Urinary bladder (tissue), 3 donors: ENCODE measurements at regions not wholly inside any gene's neighbourhood (a gene's known extent, or its start where the extent isn't known, plus 50 kb on each side); places are given as distances from the start of the nearest gene placed in this dataset.

Experiments used
- DNase-seq: peaks from one replicate; pipeline ENCODE4 v3.0.0-alpha.2; 2015; ENCODE audit errors: extremely low spot score
- H3K27ac ChIP-seq: one replicate; pipeline ENCODE4 v1.5.1; 2013; ENCODE audit warnings: low read depth, mild to moderate bottlenecking, moderate library complexity
- H3K36me3 ChIP-seq: one replicate; pipeline ENCODE4 v1.6.1; 2013; ENCODE audit warnings: mild to moderate bottlenecking, moderate library complexity; ENCODE audit not compliant: insufficient read depth
- H3K4me1 ChIP-seq: one replicate; pipeline ENCODE4 v1.6.1; 2013; ENCODE audit warnings: mild to moderate bottlenecking, moderate library complexity; ENCODE audit not compliant: insufficient read depth
- H3K4me3 ChIP-seq: one replicate; pipeline ENCODE4 v1.5.1; 2013; ENCODE audit warnings: low read depth, low read length
- WGBS: extraction: QIAGEN DNeasy Blood & Tissue Kit; methylation state at CpG from one replicate; pipeline ENCODE4 v1.1.7; 2013; 5-methylcytosine and 5-hydroxymethylcytosine counted together
- donor health status: healthy with polysubstance abuse.
- donor health status: healthy.

DNA sequence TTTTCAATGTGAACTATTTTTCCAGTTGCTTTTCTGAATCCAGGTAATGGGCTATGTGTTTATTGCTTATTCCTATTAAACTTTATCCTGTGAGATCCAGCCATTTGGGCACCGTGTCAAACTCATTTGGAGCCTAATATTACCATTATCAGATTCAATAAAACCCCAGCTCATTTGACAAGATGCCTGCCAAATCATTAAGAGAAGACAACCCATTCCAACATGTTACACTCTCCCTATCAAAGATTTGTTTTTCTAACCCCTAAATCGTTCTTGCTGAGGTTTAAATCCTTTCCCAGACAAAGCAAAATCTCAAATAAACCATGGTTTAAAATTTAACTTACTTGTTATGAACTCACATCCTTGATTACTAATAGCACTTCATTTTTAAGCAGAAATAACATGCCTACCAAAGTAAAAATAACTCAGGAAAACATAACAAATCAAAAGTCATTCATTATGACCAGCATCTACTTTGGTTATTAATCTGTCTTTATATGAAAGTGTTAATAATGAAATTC lies 130.0 kb upstream of the TCF21 start:
- Histone ChIP-seq H3K4me3 (no peak overlapping the region), H3K27ac (no peak overlapping the region), H3K36me3 (no peaks in the 10 kb centered on the region), H3K4me1 (no peaks in the 10 kb centered on the region)
- 57% methylated on average over 2 of the region's 2 CpGs for WGBS
- DNase-seq = no peak

DNA sequence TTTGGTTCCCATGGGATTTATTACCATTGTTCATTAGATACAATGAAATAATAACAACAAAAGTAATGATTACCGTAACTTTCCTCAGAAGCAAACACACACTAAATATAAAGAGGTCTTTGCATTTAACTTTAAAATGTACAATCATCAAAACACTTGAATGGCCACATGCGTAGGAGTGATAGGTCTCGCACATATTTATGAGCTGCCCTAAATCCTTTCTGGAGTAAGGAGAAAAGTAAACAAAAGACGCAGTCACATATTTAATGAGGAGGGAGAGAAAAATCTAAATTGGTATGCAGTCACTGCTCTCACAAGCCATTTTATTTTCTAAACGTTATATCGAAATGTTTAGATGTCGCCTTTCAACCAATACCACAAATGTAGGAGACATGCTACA lies 129.4 kb upstream of the TCF21 start:
- Histone ChIP-seq H3K36me3 (no peaks in the 10 kb centered on the region), H3K27ac (no peak overlapping the region), H3K4me3 (no peak overlapping the region), H3K4me1 (no peaks in the 10 kb centered on the region)
- DNase-seq = no peak
- 82% methylated on average over 7 of the region's 7 CpGs for WGBS

DNA sequence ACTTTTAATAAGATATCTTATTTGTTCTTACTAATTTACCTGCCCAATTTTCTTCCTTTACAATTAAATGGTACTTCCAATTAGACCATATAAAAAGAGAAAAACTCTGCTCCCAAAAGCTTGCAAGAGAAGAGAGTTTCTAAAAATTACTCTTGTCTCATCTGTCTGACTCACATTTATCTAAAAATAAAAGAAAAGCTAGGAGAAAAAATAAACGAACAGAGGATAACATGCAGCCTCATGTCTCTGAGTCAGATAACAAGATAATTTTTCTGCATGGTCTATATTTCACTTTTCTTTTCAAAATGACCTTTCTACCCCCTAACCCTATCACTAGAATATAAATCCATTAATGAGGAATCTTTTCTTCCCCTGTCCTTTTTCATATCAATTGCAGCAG lies 127.2 kb upstream of the TCF21 start:
- Histone ChIP-seq H3K27ac (no peak overlapping the region), H3K4me1 (no peaks in the 10 kb centered on the region), H3K36me3 (no peaks in the 10 kb centered on the region), H3K4me3 (no peak overlapping the region)
- 12% methylated on average over 1 of the region's 1 CpG for WGBS
- no peak for DNase-seq

DNA sequence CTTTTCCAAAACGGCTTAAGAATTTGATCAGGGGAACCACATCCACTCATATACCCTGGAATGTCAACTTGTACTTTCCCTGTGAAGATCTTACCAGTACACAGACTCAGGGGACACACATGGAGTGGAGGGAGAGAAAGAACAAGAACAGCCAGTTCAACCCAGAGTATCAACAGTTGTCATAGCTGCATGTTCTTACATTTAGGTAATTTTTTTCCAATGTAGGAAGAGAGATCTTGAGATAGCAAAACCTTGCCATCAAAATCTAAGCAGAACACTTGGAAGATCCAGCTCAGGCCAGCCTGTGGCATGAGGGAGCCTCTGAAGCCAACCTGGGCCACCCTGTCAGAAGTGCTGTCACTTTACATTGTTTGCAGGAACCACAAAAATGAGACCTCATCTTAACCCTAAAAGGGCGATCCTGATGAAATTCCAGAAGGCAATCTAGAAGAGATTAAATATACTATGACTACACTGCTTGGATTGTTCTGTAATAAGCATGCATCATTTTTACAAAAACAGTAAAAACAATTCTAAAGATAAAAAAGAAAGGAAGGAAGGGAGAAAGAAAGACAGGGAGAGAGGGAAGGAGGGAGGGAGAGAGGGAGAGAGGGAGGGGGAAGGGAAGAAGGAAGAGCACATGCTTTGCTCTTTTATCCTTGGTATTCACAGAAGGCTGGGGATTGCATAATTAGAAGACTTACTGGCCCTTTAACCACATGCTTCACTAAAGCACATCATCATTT lies 124.7 kb upstream of the TCF21 start:
- H3K27ac ChIP-seq = no peak overlapping the region
- WGBS = 57% methylated on average over 2 of the region's 2 CpGs
- no peaks in the 10 kb centered on the region for H3K4me1 ChIP-seq
- DNase-seq = no peak
- H3K36me3 ChIP-seq = no peaks in the 10 kb centered on the region
- H3K4me3 ChIP-seq = no peak overlapping the region

DNA sequence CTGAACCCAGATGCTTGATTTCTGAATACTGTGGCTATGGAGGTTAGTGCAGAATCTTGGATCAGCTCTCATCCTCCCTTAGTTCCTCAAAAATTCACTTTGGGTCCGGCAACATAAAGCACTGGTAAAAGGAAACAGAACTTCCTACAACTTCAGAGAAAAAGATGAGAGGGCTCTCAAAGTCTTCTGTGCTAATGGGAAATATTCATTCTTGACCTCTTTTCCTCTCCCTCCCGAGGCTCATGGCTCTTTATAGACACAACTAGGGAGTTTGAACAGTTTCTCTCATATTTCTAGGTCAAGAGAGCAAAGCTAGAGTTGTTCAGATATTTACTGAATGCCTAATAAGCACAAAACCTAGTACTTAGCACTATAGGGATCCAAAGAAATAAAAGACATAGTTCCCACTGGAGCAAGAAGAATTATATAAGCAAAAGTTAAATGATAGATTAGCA lies 124.1 kb upstream of the TCF21 start:
- Histone ChIP-seq H3K27ac (no peak overlapping the region), H3K4me3 (no peak overlapping the region), H3K36me3 (no peaks in the 10 kb centered on the region), H3K4me1 (no peaks in the 10 kb centered on the region)
- no peak for DNase-seq
- 31% methylated on average over 2 of the region's 2 CpGs for WGBS

DNA sequence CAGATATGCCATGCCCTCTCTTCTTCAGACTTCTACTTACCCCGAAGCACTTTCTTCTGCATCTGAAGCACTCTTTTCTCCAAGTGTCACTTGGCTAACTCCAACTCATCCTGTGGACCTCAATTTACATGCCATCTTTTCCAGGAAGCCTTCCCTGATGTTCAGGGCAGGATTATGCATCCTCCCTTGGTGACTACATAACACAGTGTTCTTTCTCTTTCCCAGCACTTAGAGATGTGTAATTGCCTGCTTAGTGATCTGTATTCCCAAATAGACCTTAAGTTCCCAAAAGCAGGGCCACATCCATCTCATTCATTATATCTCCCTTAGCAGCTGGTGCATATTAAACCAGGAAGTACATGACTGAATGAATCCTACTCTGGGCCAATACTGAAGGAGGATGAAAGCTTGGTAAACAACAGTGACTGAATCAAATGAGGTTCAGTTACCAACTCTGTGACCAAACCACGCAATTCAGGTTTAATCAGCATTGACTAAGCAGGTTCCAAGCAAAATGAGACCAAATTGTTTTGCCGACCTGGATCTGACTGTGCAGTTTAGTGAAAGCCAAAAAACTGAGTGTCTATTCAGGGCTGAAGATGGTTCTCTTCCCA lies 121.4 kb upstream of the TCF21 start:
- Histone ChIP-seq H3K36me3 (no peaks in the 10 kb centered on the region), H3K4me3 (no peak overlapping the region), H3K4me1 (no peaks in the 10 kb centered on the region), H3K27ac (no peak overlapping the region)
- 89% methylated on average over 3 of the region's 3 CpGs for WGBS
- no peak for DNase-seq

DNA sequence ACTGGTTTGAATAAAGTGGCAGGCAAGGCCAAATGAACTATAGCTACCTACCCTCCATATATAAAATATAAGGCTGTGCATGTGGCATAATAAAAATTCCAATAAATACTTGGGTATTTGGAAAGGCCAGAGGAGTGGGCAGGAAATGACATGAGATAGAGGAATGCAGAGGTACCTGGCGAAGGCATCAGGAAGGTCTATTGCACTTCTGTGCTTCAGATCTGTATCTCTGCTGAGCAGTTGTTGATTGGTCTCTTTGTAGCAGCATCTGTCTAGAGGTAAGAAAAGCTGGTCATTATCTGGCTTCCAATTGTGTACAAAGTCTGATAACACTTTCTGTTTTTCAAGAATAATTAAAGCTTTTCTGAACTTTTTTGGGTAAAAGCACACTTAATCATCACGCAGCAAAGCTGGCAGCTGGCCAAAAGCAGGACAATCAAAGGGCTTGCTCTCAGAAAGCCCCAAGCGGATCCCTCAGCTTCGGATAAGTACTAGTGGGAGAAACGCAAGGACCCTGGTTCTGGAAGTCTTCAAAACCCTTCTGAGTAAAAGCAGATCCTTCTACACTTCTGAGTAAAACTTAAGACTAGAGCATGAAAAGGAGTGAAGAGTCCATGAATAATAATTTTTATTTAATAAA lies 120.1 kb upstream of the TCF21 start:
- 32% methylated on average over 5 of the region's 5 CpGs for WGBS
- no peaks in the 10 kb centered on the region for H3K36me3 ChIP-seq
- no peak overlapping the region for H3K4me3 ChIP-seq
- H3K4me1 ChIP-seq = no peaks in the 10 kb centered on the region
- peak overlapping the region; percentile 28 for H3K27ac ChIP-seq
- DNase-seq = no peak

DNA sequence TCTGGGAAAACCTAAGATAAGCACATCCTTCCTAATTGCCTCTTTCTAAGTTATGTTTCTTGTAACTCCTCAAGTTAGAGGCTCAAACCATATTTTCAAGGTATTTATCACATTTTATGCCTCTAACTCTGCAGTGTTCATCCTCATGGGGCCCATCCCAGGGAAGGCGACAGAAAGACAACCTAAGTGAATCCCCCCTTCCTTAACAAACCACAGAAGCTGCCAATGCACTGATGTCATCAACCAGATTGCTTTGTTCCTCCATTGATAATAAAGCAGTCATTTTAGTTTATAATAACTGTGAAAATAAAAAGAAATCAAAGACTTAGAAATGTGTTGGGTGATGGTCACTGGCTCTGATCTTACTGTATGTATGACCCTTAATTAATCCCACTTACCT lies 119.5 kb upstream of the TCF21 start:
- Histone ChIP-seq H3K27ac (peak overlapping the region; percentile 18), H3K4me3 (no peak overlapping the region)
- WGBS = 51% methylated on average over 1 of the region's 1 CpG

DNA sequence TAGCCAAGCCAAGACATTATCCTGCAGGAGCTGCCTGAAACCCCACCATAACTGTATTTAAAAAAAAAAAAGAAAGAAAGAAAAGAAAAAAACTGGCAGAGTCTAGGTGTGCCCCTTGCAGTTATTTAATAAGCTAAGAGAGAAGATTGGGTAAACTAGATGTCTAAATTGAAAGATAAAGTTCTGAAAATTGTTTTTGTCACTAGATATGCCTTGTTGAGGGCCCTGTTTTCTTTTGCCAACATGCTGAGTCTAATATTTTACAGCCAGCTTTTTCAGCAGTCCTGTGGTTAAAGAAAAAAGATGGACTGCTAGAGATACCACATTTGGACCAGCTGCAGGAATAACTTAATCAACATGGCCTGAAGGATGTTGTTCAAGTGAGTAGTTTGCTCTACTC lies 116.3 kb upstream of the TCF21 start:
- H3K4me3 ChIP-seq = no peak overlapping the region
- no peaks in the 10 kb centered on the region for H3K4me1 ChIP-seq
- H3K27ac ChIP-seq = no peak overlapping the region
- DNase-seq = no peak
- H3K36me3 ChIP-seq = no peaks in the 10 kb centered on the region

More for the DNA sequence above, 119.5 kb upstream of the TCF21 start:
- no peaks in the 10 kb centered on the region for H3K36me3 ChIP-seq
- no peak for DNase-seq
- H3K4me1 ChIP-seq = no peaks in the 10 kb centered on the region

DNA sequence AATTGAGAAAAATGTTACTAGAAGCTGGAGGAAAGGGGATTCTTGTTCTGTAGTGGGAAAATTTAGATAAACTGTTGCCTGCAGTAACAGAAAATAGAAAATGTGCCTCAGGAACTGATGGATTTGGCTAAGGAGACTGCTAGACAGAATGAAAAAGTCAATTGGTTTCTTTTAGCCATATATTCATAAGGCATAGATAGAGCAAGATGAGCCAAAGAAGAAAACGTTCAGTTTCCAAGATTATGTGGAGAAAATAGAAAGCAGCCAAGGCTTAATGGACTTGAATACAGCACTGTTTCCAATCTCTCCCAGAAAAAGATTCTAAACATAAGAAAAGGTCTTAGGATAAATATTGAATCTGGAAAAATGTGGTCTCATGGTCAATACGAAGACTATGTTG lies 115.1 kb upstream of the TCF21 start:
- 64% methylated on average over 2 of the region's 2 CpGs for WGBS
- Histone ChIP-seq H3K27ac (no peak overlapping the region), H3K4me3 (no peak overlapping the region), H3K4me1 (no peaks in the 10 kb centered on the region), H3K36me3 (no peaks in the 10 kb centered on the region)
- no peak for DNase-seq

DNA sequence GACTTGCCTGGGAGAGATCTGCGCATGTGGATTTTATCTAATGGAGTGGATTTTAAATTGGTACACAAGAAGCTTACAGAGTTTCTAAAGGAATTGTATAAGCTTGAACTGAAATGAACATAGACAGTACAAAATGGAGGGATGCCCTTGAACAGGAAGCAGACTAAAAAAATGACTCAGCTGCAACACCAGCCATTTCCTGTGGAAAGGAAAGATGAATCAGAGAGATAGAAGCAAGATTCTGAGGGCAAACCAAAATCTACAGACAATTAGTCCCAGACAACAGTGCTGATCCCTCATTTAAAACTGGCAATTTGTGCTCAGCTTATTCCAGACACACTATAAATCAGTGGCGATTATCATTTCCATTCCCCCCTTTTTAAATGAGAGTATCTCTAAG lies 114.6 kb upstream of the TCF21 start:
- Histone ChIP-seq H3K4me3 (no peak overlapping the region), H3K36me3 (no peaks in the 10 kb centered on the region), H3K4me1 (no peaks in the 10 kb centered on the region), H3K27ac (no peak overlapping the region)
- 97% methylated on average over 2 of the region's 2 CpGs for WGBS
- DNase-seq = no peak

DNA sequence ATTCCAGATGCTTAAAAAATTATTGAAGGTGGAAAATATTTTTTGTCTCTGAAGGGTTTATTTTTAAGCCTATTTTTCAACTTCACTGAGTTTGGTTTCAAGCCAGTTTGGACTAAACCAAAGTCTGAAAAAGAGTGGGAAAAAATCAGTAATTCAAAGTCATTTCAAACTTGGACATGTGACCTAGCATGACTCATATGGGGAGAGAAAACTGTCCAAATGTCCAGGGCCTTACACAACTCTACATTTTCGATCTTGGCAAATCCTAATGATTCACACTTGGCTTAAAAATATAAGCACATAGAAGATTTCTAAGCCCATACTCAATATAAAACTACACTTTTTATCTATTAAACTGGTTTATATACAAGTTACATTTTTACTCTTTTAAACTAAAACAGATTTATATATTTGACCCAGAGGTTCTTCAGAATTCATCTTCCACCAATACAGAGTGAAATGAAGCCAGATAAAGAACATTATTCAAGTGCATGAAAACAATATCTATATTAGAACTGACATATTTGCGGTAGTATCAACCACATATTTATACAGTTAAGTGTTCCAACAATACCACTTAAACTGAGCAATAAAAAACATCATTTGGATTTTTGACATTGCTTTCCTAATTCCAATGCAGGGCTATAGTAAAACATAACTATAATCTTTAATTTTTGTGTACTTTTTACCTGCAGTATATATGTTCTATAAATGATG lies 110.3 kb upstream of the TCF21 start:
- 36% methylated on average over 2 of the region's 2 CpGs for WGBS
- Histone ChIP-seq H3K4me1 (no peaks in the 10 kb centered on the region), H3K27ac (no peak overlapping the region), H3K36me3 (no peaks in the 10 kb centered on the region), H3K4me3 (no peak overlapping the region)
- peak; percentile 17 for DNase-seq

DNA sequence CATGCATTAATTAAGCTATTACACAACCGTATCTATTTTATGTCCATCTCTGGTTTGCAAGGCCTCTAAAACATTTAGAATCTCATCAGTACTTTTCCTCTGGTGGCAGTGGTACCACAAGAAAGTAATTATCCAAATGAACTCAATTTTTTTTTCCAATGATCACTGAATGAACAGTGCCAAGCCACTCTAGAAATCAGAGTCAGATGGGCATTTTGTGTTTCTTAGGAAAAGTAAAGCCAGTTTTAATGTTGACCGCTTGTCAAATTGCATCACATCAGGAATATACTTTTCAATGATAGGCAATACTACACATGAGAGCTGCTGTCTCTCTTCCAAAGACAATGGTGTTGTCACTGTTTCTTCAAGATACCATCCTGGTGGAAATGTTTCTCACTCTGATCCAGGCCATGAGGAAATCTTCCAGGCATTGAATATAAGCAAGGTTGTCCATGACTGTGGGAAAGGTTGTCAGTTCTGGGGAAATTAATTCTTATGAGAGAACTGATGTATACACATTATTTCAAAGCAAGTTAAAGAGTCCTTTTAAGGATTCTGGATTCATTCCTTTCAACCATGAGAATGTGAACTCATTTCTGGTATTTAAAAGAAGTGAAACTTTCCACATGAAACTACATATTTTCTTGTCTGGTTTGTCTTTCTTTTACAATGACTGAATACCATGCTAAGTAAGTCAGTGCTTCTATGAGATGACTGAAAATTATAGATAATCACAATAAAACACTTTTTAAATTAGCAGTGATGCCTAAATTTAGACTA lies 108.8 kb upstream of the TCF21 start:
- Histone ChIP-seq H3K4me1 (no peaks in the 10 kb centered on the region), H3K4me3 (no peak overlapping the region), H3K27ac (no peak overlapping the region), H3K36me3 (no peaks in the 10 kb centered on the region)
- no peak for DNase-seq
- WGBS = 96% methylated on average over 2 of the region's 2 CpGs
